ENCODE measurements at regions not wholly inside any gene's neighbourhood (a gene's known extent, or its start where the extent isn't known, plus 50 kb on each side); places are given as distances from the start of the nearest gene placed in this dataset.

DNA sequence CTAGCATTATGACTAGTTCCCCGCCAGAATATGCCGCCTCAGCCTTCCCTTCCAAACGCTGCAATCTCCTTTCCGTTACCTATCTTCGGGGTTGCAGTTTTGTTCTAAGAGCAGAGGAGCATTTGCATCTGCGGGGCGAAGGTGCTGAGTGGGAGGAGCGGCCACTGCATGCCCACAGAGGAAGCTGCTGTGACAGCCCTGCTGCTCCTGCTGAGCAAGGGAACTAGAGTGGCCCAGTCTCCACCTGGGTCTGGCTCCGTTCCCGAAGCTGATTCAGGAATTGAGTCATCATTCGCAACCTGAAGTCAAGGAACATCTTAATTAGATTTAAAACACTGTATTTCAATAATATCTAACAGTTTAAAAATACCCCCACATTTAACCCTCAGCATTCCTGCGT lies 98.2 kb upstream of the TJP1 start:
- no peaks in the 10 kb centered on the region for H3K36me3 ChIP-seq (ENCODE audit: control insufficient read depth in 1 of 2, insufficient read depth in 2 of 2, low read length in 2 of 2)
- no peak overlapping the region for H3K4me3 ChIP-seq (ENCODE audit: low read depth in 1 of 2, low read length in 2 of 2)
- peaks cover 10 to 11% of the 10 kb centered on the region in 2 donors for H3K4me1 ChIP-seq (ENCODE audit: control insufficient read depth in 1 of 2, insufficient read depth in 2 of 2, low read length in 2 of 2)
- H3K27ac ChIP-seq (ENCODE audit: low read depth, low read length), result no peak overlapping the region
- no peaks in the 10 kb centered on the region for H3K9me3 ChIP-seq (ENCODE audit: control insufficient read depth in 1 of 2, low read length in 2 of 2)
- H3K9ac ChIP-seq (ENCODE audit: low read depth in 1 of 2, low read length in 2 of 2), result no peak overlapping the region
- H3K27me3 ChIP-seq (ENCODE audit: control insufficient read depth in 1 of 2, insufficient read depth in 2 of 2, low read length in 2 of 2), result no peaks in the 10 kb centered on the region

DNA sequence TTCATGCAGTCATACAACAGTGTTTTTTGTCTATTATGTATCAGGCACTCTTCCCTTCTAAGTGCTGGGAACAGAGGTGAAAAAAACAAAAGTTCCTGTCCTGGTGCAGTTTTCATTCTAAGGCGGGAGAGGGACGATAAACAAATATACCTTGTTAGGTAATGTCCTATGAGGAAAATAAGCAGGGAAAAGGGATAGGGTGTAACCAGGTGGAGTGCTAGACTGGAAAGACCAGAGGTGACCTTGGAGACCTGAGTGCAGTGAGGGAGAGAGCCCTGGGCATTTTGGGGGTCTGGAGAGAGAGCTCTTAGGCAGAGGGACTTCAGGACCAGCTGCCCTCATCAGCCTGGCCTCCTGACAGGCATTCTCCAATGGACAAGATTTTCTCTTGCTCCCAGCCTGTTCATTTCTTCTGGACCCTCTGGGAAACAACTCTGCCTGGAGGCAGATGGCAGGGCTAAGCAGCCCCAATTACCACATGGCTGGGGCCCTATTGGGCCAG lies 97.2 kb upstream of the TJP1 start:
- Histone ChIP-seq H3K9ac (ENCODE audit: low read depth in 1 of 2, low read length in 2 of 2) (no peak overlapping the region), H3K36me3 (ENCODE audit: control insufficient read depth in 1 of 2, insufficient read depth in 2 of 2, low read length in 2 of 2) (no peaks in the 10 kb centered on the region), H3K4me3 (ENCODE audit: low read depth in 1 of 2, low read length in 2 of 2) (no peak overlapping the region), H3K4me1 (ENCODE audit: control insufficient read depth in 1 of 2, insufficient read depth in 2 of 2, low read length in 2 of 2) (peaks cover 0 to 2% of the 10 kb centered on the region in 2 donors), H3K27ac (ENCODE audit: low read depth, low read length) (no peak overlapping the region), H3K9me3 (ENCODE audit: control insufficient read depth in 1 of 2, low read length in 2 of 2) (no peaks in the 10 kb centered on the region), H3K27me3 (ENCODE audit: control insufficient read depth in 1 of 2, insufficient read depth in 2 of 2, low read length in 2 of 2) (no peaks in the 10 kb centered on the region)

DNA sequence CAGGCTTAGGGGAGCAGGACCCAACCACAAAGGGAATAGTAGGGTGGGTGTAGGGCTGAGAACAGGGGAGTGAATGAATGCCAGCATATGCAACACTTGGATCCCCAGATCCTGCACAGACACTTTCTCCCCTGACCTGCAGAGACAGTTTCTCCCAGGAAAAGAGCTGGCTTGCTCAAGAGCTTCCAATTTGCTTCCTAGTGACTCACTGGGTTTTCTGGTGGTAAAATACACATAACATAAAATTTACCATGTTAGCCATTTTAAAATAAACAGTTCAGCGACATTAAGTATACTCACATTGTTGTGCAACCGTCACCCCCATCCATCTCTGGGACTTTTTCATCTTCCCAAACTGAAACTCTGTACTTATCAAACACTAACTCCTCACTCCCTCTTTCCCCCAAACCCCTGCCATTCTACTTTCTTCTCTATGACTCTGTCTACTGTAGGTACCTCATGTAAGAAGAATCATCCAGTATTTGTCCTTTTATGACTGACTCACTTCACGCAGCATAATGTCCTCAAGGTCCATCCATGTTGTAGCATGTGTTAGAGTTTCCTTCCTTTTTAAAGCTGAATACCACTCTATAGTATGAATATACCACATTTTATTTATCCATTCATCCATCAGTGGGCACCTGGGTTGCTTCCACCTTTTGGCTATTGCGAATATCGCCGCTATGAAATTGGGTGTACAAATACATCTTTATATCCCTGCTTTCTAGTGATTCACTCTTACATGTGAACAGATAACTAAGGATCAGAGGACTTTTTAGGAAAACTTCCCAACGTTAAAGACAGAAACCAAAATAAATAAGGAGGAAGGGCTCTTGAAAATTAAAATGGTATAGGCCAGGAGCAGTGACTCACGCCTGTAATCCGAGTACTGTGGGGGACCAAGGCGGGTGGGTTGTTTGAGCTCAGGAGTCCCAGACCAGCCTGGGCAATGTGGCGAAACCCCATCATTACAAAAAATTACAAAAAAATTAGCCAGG lies 95.6 kb upstream of the TJP1 start:
- H3K4me3 ChIP-seq (ENCODE audit: low read depth in 1 of 2, low read length in 2 of 2), result no peak overlapping the region
- no peak overlapping the region for H3K27ac ChIP-seq (ENCODE audit: low read depth, low read length)
- H3K36me3 ChIP-seq (ENCODE audit: control insufficient read depth in 1 of 2, insufficient read depth in 2 of 2, low read length in 2 of 2), result no peaks in the 10 kb centered on the region
- no peaks in the 10 kb centered on the region for H3K4me1 ChIP-seq (ENCODE audit: control insufficient read depth in 1 of 2, insufficient read depth in 2 of 2, low read length in 2 of 2)
- no peaks in the 10 kb centered on the region for H3K9me3 ChIP-seq (ENCODE audit: control insufficient read depth in 1 of 2, low read length in 2 of 2)
- no peak overlapping the region for H3K9ac ChIP-seq (ENCODE audit: low read depth in 1 of 2, low read length in 2 of 2)
- no peaks in the 10 kb centered on the region for H3K27me3 ChIP-seq (ENCODE audit: control insufficient read depth in 1 of 2, insufficient read depth in 2 of 2, low read length in 2 of 2)

DNA sequence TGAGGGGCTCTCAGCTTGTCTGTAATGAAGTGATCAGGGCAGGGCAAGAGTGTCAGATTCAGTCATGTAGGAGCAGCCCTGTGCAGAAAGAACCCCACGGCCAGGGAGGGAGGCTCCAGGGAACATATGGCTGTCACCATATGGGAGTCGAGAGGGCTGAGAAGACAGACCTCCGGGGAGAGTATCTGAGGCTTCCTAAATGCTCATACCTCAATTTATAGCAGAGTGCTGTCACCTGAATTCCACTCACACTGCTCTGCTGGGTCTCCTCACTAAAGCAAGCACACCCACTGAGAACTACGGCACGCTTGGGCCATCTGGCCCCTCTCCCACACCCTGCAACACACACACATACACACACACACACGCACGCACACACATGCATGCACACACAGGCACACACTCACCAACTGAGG lies 92.3 kb upstream of the TJP1 start:
- H3K27ac ChIP-seq (ENCODE audit: low read depth, low read length), result no peak overlapping the region
- no peak overlapping the region for H3K4me3 ChIP-seq (ENCODE audit: low read depth in 1 of 2, low read length in 2 of 2)
- no peak overlapping the region for H3K9ac ChIP-seq (ENCODE audit: low read depth in 1 of 2, low read length in 2 of 2)
- H3K9me3 ChIP-seq (ENCODE audit: control insufficient read depth in 1 of 2, low read length in 2 of 2), result peaks cover 2 to 8% of the 10 kb centered on the region in 2 donors
- no peaks in the 10 kb centered on the region for H3K27me3 ChIP-seq (ENCODE audit: control insufficient read depth in 1 of 2, insufficient read depth in 2 of 2, low read length in 2 of 2)
- no peaks in the 10 kb centered on the region for H3K36me3 ChIP-seq (ENCODE audit: control insufficient read depth in 1 of 2, insufficient read depth in 2 of 2, low read length in 2 of 2)
- H3K4me1 ChIP-seq (ENCODE audit: control insufficient read depth in 1 of 2, insufficient read depth in 2 of 2, low read length in 2 of 2), result peaks cover 0 to 3% of the 10 kb centered on the region in 2 donors

DNA sequence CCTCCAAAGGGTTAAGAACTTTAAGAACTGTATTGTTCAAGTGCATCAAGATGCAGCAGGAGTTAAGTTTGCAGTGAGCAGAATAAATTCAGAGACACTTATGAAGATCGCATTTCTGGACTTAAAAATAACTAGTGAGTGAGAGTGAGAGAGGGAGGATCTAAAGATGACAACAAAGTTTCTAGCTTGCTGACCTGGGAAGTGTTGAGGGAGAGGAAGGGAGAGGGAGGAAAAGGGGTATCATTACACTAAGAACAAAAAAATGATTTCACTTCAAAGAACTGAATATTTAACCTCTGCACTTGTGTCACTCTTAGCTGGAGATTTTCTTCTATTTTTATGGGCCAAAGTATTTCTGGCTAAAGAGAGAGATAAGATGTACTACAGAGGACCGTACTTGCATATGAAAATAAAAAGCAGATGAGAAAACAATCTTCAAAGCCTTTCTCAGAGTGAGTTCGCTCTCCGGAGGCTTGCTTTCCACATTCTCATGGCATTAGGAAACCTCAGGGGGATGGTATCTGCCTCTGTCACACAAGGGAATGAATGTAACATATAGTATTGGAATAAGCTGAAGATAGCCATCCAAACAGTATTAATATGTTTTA lies 91.4 kb upstream of the TJP1 start:
- H3K27ac ChIP-seq (ENCODE audit: low read depth, low read length), result no peak overlapping the region
- H3K9me3 ChIP-seq (ENCODE audit: control insufficient read depth in 1 of 2, low read length in 2 of 2), result peaks cover 2 to 8% of the 10 kb centered on the region in 2 donors
- no peak overlapping the region for H3K4me3 ChIP-seq (ENCODE audit: low read depth in 1 of 2, low read length in 2 of 2)
- H3K27me3 ChIP-seq (ENCODE audit: control insufficient read depth in 1 of 2, insufficient read depth in 2 of 2, low read length in 2 of 2), result no peaks in the 10 kb centered on the region
- H3K4me1 ChIP-seq (ENCODE audit: control insufficient read depth in 1 of 2, insufficient read depth in 2 of 2, low read length in 2 of 2), result peaks cover 0 to 3% of the 10 kb centered on the region in 2 donors
- no peaks in the 10 kb centered on the region for H3K36me3 ChIP-seq (ENCODE audit: control insufficient read depth in 1 of 2, insufficient read depth in 2 of 2, low read length in 2 of 2)
- no peak overlapping the region for H3K9ac ChIP-seq (ENCODE audit: low read depth in 1 of 2, low read length in 2 of 2)

DNA sequence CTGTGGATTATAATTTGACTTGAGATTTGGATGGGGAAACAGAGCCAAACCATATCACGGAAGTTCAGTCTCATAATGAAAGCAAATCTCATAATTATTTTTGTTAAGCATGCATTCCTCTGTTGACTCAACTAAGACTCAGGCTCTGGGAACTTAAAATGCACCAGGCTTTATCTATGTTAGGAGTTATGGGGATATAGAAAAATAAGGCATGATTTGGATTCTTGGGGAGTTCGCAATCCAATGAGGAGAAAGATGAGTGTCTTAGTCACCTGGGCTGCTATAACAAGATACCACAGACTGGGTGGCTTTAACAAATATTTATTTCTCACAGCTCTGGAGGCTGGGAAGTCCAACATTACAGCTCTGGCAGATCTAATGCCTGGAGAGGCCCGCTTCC lies 89.4 kb upstream of the TJP1 start:
- Histone ChIP-seq H3K4me1 (ENCODE audit: control insufficient read depth in 1 of 2, insufficient read depth in 2 of 2, low read length in 2 of 2) (peaks cover 0 to 3% of the 10 kb centered on the region in 2 donors), H3K9me3 (ENCODE audit: control insufficient read depth in 1 of 2, low read length in 2 of 2) (peaks cover 2 to 8% of the 10 kb centered on the region in 2 donors), H3K27ac (ENCODE audit: low read depth, low read length) (no peak overlapping the region), H3K9ac (ENCODE audit: low read depth in 1 of 2, low read length in 2 of 2) (no peak overlapping the region), H3K27me3 (ENCODE audit: control insufficient read depth in 1 of 2, insufficient read depth in 2 of 2, low read length in 2 of 2) (no peaks in the 10 kb centered on the region), H3K36me3 (ENCODE audit: control insufficient read depth in 1 of 2, insufficient read depth in 2 of 2, low read length in 2 of 2) (no peaks in the 10 kb centered on the region), H3K4me3 (ENCODE audit: low read depth in 1 of 2, low read length in 2 of 2) (no peak overlapping the region)

DNA sequence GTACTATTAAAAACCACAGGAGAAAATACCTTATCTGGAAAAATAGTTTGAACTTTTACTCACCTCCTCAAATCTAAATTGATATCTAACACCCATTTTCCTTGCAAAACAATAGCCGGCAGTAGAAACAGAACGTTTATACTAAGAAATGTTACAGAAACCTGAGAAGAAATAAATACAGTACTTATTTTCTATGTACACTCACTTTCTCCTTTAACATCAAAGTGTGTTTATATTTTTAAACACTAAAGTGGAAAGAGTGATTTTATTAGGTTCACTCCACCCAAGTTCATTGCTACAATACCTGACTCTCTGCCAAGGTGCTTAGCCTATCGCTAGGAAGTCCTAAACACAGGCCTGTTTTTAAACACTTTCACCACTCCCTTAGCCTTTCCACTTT lies 87.8 kb upstream of the TJP1 start:
- Histone ChIP-seq H3K27ac (ENCODE audit: low read depth, low read length) (no peak overlapping the region), H3K4me3 (ENCODE audit: low read depth in 1 of 2, low read length in 2 of 2) (no peak overlapping the region), H3K27me3 (ENCODE audit: control insufficient read depth in 1 of 2, insufficient read depth in 2 of 2, low read length in 2 of 2) (no peaks in the 10 kb centered on the region), H3K36me3 (ENCODE audit: control insufficient read depth in 1 of 2, insufficient read depth in 2 of 2, low read length in 2 of 2) (no peaks in the 10 kb centered on the region), H3K9me3 (ENCODE audit: control insufficient read depth in 1 of 2, low read length in 2 of 2) (peaks cover 2 to 8% of the 10 kb centered on the region in 2 donors), H3K9ac (ENCODE audit: low read depth in 1 of 2, low read length in 2 of 2) (no peak overlapping the region), H3K4me1 (ENCODE audit: control insufficient read depth in 1 of 2, insufficient read depth in 2 of 2, low read length in 2 of 2) (peaks cover 0 to 3% of the 10 kb centered on the region in 2 donors)

DNA sequence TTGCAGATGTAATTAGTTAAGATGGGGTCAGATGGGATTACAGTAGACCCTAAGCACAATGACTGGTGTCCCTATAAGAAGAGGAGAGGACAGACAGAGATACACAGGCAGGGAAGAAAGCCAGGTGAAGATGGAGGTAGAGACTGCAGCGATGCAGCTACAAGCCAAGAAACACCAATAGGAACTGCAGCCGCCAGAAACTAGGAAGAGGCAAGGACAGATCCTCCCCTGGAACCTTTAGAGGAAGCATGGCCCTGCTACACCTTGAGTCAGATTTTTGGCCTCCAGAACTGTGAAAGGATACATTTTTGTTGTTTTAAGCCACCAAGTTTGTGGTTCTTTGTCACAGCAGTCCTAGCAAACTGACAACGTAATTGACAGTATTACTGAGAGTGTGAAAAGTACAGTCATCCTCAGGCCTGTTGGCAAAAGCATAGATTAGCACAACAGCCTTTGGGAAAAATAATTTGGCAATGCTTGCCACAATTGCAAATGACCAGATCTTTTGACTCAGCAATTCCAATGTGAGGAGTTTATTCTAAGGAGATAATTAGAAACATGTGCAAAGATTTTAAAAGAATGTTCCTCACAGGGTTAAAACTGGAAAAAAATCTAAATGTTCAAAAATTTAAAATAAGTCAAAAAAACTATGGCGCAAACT lies 82.6 kb upstream of the TJP1 start:
- H3K27ac ChIP-seq (ENCODE audit: low read depth, low read length), result no peak overlapping the region
- H3K27me3 ChIP-seq (ENCODE audit: control insufficient read depth in 1 of 2, insufficient read depth in 2 of 2, low read length in 2 of 2), result no peaks in the 10 kb centered on the region
- no peaks in the 10 kb centered on the region for H3K4me1 ChIP-seq (ENCODE audit: control insufficient read depth in 1 of 2, insufficient read depth in 2 of 2, low read length in 2 of 2)
- no peaks in the 10 kb centered on the region for H3K36me3 ChIP-seq (ENCODE audit: control insufficient read depth in 1 of 2, insufficient read depth in 2 of 2, low read length in 2 of 2)
- no peak overlapping the region for H3K9ac ChIP-seq (ENCODE audit: low read depth in 1 of 2, low read length in 2 of 2)
- no peaks in the 10 kb centered on the region for H3K9me3 ChIP-seq (ENCODE audit: control insufficient read depth in 1 of 2, low read length in 2 of 2)
- H3K4me3 ChIP-seq (ENCODE audit: low read depth in 1 of 2, low read length in 2 of 2), result no peak overlapping the region

DNA sequence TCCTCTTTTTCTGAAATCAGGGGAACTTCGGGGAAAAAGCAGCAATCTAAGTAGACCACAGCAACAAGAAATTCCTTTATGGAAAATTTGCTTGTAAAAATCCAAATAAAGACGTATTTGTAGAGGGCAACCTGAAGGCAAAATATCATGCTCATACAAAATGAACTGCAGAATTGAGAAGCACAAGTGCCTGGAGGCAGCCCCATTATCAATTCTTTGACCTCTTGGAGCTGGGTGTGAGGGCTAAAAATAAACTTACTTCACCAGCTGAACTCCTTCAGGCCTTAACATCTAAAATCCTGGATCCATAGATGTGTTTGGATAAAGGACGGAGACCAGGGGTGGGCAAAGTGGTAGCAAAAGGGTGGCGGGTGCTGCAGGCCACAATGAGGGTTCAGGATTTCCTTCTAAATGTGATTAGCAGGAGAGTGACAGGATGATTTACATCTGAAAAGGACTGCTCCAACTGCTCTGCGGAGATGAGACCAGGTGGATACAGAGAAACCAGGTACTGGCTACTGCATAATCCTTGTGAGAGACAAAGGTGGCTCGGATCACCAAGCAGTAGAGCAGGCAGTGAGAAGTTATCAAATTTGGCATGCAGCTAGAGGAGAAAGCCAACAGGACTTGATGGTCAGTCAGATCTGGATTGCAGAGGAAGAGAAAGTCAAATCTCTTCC lies 81.7 kb upstream of the TJP1 start:
- Histone ChIP-seq H3K9ac (ENCODE audit: low read depth in 1 of 2, low read length in 2 of 2) (no peak overlapping the region), H3K4me3 (ENCODE audit: low read depth in 1 of 2, low read length in 2 of 2) (no peak overlapping the region), H3K9me3 (ENCODE audit: control insufficient read depth in 1 of 2, low read length in 2 of 2) (no peaks in the 10 kb centered on the region), H3K27ac (ENCODE audit: low read depth, low read length) (no peak overlapping the region), H3K4me1 (ENCODE audit: control insufficient read depth in 1 of 2, insufficient read depth in 2 of 2, low read length in 2 of 2) (no peaks in the 10 kb centered on the region), H3K27me3 (ENCODE audit: control insufficient read depth in 1 of 2, insufficient read depth in 2 of 2, low read length in 2 of 2) (no peaks in the 10 kb centered on the region), H3K36me3 (ENCODE audit: control insufficient read depth in 1 of 2, insufficient read depth in 2 of 2, low read length in 2 of 2) (no peaks in the 10 kb centered on the region)

Data from duodenal mucosa (tissue), 2 donors.